Activated naive CD8-positive, alpha-beta T cell treated with anti-CD3 and anti-CD28 coated beads for 36 hours (primary cell): ENCODE measurements at regions not wholly inside any gene's neighbourhood (a gene's known extent, or its start where the extent isn't known, plus 50 kb on each side); places are given as distances from the start of the nearest gene placed in this dataset.

Experiments
- DNase-seq: peaks from one replicate; pipeline ENCODE4 v3.0.0; 2021
- H3K27ac Mint-ChIP-seq: one replicate; pipeline ENCODE4 v1.8.0; 2022; ENCODE audit warnings: mild to moderate bottlenecking, moderate library complexity, mixed read lengths
- H3K27me3 Mint-ChIP-seq: one replicate; pipeline ENCODE4 v1.8.0; 2022; ENCODE audit warnings: mild to moderate bottlenecking, mixed read lengths
- H3K36me3 Mint-ChIP-seq: one replicate; pipeline ENCODE4 v1.8.0; 2021; ENCODE audit warnings: mild to moderate bottlenecking, mixed read lengths
- H3K4me1 Mint-ChIP-seq: one replicate; pipeline ENCODE4 v1.8.0; 2021; ENCODE audit warnings: mixed read lengths
- H3K4me3 Mint-ChIP-seq: one replicate; pipeline ENCODE4 v1.8.0; 2022; ENCODE audit warnings: mild to moderate bottlenecking, moderate library complexity, mixed read lengths
- H3K9me3 Mint-ChIP-seq: one replicate; pipeline ENCODE4 v1.8.0; 2022; ENCODE audit warnings: mixed read lengths

GRCh38 chr2:147548451-147548850 lies 296.4 kb upstream of the ACVR2A start:
- H3K27me3 Mint-ChIP-seq: no peaks in the 10 kb centered on the region
- DNase-seq: no peak
- no peaks in the 10 kb centered on the region for H3K9me3 Mint-ChIP-seq
- peaks cover 3% of the 10 kb centered on the region for H3K4me1 Mint-ChIP-seq
- no peak overlapping the region for H3K27ac Mint-ChIP-seq
- H3K4me3 Mint-ChIP-seq: no peak overlapping the region
- H3K36me3 Mint-ChIP-seq: no peaks in the 10 kb centered on the region

DNA sequence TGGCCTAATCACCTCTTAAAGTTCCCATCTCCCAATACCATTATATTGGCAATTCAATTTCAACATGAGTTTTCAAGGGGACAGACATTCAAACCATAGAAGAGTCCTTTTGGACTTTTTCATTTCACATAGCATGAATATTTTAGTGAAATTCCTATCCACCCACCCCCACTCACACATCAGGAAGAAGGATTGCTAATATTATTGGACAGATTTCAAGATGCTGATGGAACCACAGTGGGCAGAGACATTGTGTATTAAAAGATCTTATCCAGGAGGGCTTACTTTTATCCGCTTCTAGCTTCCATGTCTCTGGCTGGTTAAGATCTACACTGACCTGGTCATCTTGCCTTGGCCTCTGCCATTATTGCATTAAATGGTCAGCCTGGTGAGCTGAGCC lies 297.4 kb upstream of the ACVR2A start:
- no peak overlapping the region for H3K27ac Mint-ChIP-seq
- DNase-seq: no peak
- H3K4me3 Mint-ChIP-seq: no peak overlapping the region
- peaks cover 3% of the 10 kb centered on the region for H3K4me1 Mint-ChIP-seq
- no peaks in the 10 kb centered on the region for H3K36me3 Mint-ChIP-seq
- H3K9me3 Mint-ChIP-seq: no peaks in the 10 kb centered on the region
- no peaks in the 10 kb centered on the region for H3K27me3 Mint-ChIP-seq

DNA sequence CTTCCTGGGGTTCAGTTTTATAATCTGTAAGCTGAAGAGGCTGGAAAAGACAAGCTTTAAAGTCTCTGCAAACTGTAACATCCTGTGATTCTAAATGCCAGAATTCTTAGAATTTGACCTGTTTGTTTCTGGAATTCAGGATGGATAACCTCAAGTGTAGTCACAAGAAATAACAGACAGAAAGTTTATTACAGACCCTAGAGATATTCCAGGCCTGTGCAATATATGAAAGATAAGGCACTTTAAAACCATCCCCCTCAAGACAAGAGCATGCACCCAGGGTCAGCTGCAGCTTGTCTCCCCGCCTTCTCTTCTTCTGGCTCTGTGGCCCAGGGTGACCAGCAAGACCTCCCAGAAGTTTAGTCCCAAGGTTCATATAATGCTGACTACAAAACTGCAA lies 298.7 kb upstream of the ACVR2A start:
- Mint-ChIP-seq H3K4me3 (no peak overlapping the region), H3K4me1 (peaks cover 3% of the 10 kb centered on the region), H3K27ac (no peak overlapping the region), H3K27me3 (no peaks in the 10 kb centered on the region), H3K36me3 (no peaks in the 10 kb centered on the region), H3K9me3 (no peaks in the 10 kb centered on the region)
- DNase-seq: no peak

GRCh38 chr2:147543056-147543455 lies 301.8 kb upstream of the ACVR2A start:
- no peak overlapping the region for H3K27ac Mint-ChIP-seq
- no peak overlapping the region for H3K4me3 Mint-ChIP-seq
- H3K27me3 Mint-ChIP-seq: no peaks in the 10 kb centered on the region
- H3K36me3 Mint-ChIP-seq: no peaks in the 10 kb centered on the region
- no peaks in the 10 kb centered on the region for H3K4me1 Mint-ChIP-seq
- DNase-seq: no peak
- H3K9me3 Mint-ChIP-seq: no peaks in the 10 kb centered on the region

DNA sequence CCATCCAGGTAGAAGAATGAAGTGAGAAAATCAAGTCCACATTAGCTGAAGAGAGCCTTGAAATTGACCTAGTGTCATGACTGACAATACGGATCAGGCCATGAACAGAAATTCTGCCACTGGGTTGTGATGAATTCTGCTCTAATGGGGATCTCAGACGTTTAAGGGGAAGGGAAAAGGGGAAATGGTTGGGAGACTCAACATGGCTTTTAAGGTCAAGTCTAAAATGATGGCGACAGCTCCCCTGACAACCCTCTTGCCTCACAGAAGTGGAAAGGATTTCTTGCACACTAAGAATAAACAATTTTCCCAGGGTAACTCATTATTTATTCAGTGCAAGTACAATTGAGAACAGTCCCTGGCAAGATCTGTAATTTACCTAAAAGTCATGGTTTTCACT lies 302.5 kb upstream of the ACVR2A start:
- DNase-seq: no peak
- Mint-ChIP-seq H3K4me3 (no peak overlapping the region), H3K4me1 (no peaks in the 10 kb centered on the region), H3K27me3 (no peaks in the 10 kb centered on the region), H3K27ac (no peak overlapping the region), H3K9me3 (no peaks in the 10 kb centered on the region), H3K36me3 (no peaks in the 10 kb centered on the region)

DNA sequence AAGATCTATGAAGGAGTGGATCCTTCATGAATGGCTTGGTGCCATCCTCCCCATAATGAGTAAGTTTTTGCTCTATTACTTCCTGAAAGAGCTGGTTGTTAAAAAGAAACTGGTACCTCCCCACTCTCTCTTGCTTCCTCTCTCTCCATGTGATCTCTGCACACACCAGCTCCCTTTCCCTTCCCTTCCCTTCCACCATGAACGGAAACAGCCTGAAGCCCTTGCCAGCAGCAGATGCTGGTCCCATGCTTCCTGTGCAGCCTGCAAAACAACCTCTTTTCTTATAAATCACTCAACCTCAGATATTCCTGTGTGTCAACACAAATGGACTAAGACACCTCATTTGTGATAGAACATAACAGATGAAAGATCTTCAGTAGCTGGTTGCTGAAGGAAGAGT lies 303.5 kb upstream of the ACVR2A start:
- no peaks in the 10 kb centered on the region for H3K27me3 Mint-ChIP-seq
- H3K4me3 Mint-ChIP-seq: no peak overlapping the region
- H3K4me1 Mint-ChIP-seq: no peaks in the 10 kb centered on the region
- no peak overlapping the region for H3K27ac Mint-ChIP-seq
- H3K36me3 Mint-ChIP-seq: no peaks in the 10 kb centered on the region
- no peak for DNase-seq
- no peaks in the 10 kb centered on the region for H3K9me3 Mint-ChIP-seq

GRCh38 chr2:147538821-147539220 lies 306.0 kb upstream of the ACVR2A start:
- no peak overlapping the region for H3K27ac Mint-ChIP-seq
- no peak overlapping the region for H3K4me3 Mint-ChIP-seq
- no peaks in the 10 kb centered on the region for H3K9me3 Mint-ChIP-seq
- no peak for DNase-seq
- H3K27me3 Mint-ChIP-seq: no peaks in the 10 kb centered on the region
- H3K4me1 Mint-ChIP-seq: no peaks in the 10 kb centered on the region
- no peaks in the 10 kb centered on the region for H3K36me3 Mint-ChIP-seq

GRCh38 chr2:147538088-147538487 lies 306.7 kb upstream of the ACVR2A start:
- H3K27me3 Mint-ChIP-seq: no peaks in the 10 kb centered on the region
- DNase-seq: no peak
- H3K4me3 Mint-ChIP-seq: no peak overlapping the region
- H3K9me3 Mint-ChIP-seq: no peaks in the 10 kb centered on the region
- H3K27ac Mint-ChIP-seq: no peak overlapping the region
- no peaks in the 10 kb centered on the region for H3K36me3 Mint-ChIP-seq
- H3K4me1 Mint-ChIP-seq: no peaks in the 10 kb centered on the region

GRCh38 chr2:147531269-147531668 lies 313.6 kb upstream of the ACVR2A start:
- Mint-ChIP-seq H3K9me3 (no peaks in the 10 kb centered on the region), H3K27me3 (no peaks in the 10 kb centered on the region), H3K27ac (no peak overlapping the region), H3K36me3 (no peaks in the 10 kb centered on the region), H3K4me3 (no peak overlapping the region), H3K4me1 (peaks cover 3% of the 10 kb centered on the region)
- DNase-seq: no peak

GRCh38 chr2:147530033-147530432 lies 314.8 kb upstream of the ACVR2A start:
- Mint-ChIP-seq H3K36me3 (no peaks in the 10 kb centered on the region), H3K9me3 (no peaks in the 10 kb centered on the region), H3K27me3 (no peaks in the 10 kb centered on the region), H3K4me1 (peaks cover 5% of the 10 kb centered on the region), H3K4me3 (no peak overlapping the region), H3K27ac (no peak overlapping the region)
- no peak for DNase-seq

- no peaks in the 10 kb centered on the region for H3K36me3 Mint-ChIP-seq
Measured at GRCh38 chr2:147525819-147526489, 318.9 kb upstream of the ACVR2A start.

GRCh38 chr2:147524912-147525311 lies 319.9 kb upstream of the ACVR2A start:
- Mint-ChIP-seq H3K4me1 (peaks cover 5% of the 10 kb centered on the region), H3K4me3 (no peak overlapping the region), H3K27ac (no peak overlapping the region), H3K27me3 (no peaks in the 10 kb centered on the region), H3K36me3 (no peaks in the 10 kb centered on the region), H3K9me3 (peaks cover 3% of the 10 kb centered on the region)
- no peak for DNase-seq

More at GRCh38 chr2:147525819-147526489, 318.9 kb upstream of the ACVR2A start:
- Mint-ChIP-seq H3K4me3 (no peak overlapping the region), H3K9me3 (peaks cover 3% of the 10 kb centered on the region), H3K27ac (no peak overlapping the region), H3K27me3 (no peaks in the 10 kb centered on the region), H3K4me1 (peaks cover 5% of the 10 kb centered on the region)
- DNase-seq: no peak

GRCh38 chr2:147523415-147523814 lies 321.4 kb upstream of the ACVR2A start:
- Mint-ChIP-seq H3K4me1 (peaks cover 5% of the 10 kb centered on the region), H3K36me3 (no peaks in the 10 kb centered on the region), H3K27me3 (no peaks in the 10 kb centered on the region), H3K27ac (no peak overlapping the region), H3K4me3 (no peak overlapping the region), H3K9me3 (peaks cover 3% of the 10 kb centered on the region)
- no peak for DNase-seq

DNA sequence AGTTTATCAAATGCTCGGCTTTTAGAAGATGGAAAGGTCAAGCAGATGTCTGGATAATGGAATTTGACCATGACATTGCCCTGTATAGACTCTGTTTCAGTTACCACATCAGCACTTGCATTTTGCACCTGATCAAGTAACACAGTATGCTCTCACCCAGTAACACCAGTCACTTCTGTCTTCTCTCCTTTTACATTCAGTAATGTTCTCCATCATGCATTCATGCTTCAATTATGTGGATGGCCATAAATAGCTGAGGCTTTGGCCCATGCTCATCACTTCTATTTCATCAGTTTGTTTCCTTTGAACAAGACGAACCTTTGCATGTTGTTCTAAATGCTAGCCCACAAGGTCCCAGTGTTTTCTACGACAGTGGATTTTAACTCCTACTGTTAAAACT lies 322.9 kb upstream of the ACVR2A start:
- Mint-ChIP-seq H3K27ac (no peak overlapping the region), H3K4me1 (peaks cover 2% of the 10 kb centered on the region), H3K9me3 (peaks cover 3% of the 10 kb centered on the region), H3K27me3 (no peaks in the 10 kb centered on the region), H3K36me3 (no peaks in the 10 kb centered on the region), H3K4me3 (no peak overlapping the region)
- DNase-seq: no peak

GRCh38 chr2:147520817-147521216 lies 324.0 kb upstream of the ACVR2A start:
- Mint-ChIP-seq H3K4me3 (no peak overlapping the region), H3K9me3 (peaks cover 3% of the 10 kb centered on the region), H3K27ac (no peak overlapping the region), H3K36me3 (no peaks in the 10 kb centered on the region), H3K27me3 (no peaks in the 10 kb centered on the region), H3K4me1 (no peaks in the 10 kb centered on the region)
- no peak for DNase-seq

DNA sequence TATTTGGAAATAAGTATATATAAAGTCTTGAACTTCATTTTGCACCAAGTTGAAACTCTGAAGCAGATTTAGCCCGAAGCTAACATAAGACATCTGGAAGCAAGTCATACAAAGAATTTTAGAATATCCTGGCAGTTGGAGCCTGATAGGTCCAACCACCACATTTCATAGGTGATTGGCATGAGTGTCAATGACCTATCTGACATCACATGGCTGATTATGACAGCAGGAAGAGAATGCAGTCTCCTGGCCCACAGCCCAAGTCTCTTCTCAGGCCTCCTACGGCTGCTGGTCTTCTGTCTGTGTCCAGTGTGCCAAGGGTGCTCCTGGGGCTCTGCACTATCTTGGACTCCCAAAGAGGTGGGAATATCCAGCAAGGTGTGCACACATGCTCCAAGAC lies 325.7 kb upstream of the ACVR2A start:
- no peak for DNase-seq
- H3K36me3 Mint-ChIP-seq: no peaks in the 10 kb centered on the region
- peaks cover 3% of the 10 kb centered on the region for H3K9me3 Mint-ChIP-seq
- no peaks in the 10 kb centered on the region for H3K27me3 Mint-ChIP-seq
- no peak overlapping the region for H3K4me3 Mint-ChIP-seq
- no peaks in the 10 kb centered on the region for H3K4me1 Mint-ChIP-seq
- no peak overlapping the region for H3K27ac Mint-ChIP-seq
